Thymus (tissue), 11 donors: ENCODE measurements at regions not wholly inside any gene's neighbourhood (a gene's known extent, or its start where the extent isn't known, plus 50 kb on each side); places are given as distances from the start of the nearest gene placed in this dataset.

Source experiments
- DNase-seq, 9 donors: peaks; one replicate each; pipeline ENCODE4 v3.0.0-alpha.2; 2013; ENCODE audit warnings: low spot score in 9 of 9, low read depth in 6 of 9, missing footprints in 1 of 9
- H3K27ac ChIP-seq, 2 donors: one replicate each; pipeline ENCODE4 v1.5.1; 2013; ENCODE audit warnings: control low read depth in 1 of 2, low read depth in 1 of 2, low read length in 1 of 2, mild to moderate bottlenecking in 1 of 2, moderate library complexity in 1 of 2
- H3K27me3 ChIP-seq, 2 donors: one replicate each; pipeline ENCODE4 v1.5.1; 2013; ENCODE audit warnings: low read length in 1 of 2; ENCODE audit not compliant: control insufficient read depth in 2 of 2, insufficient read depth in 1 of 2
- H3K36me3 ChIP-seq, 2 donors: one replicate each; pipeline ENCODE4 v1.5.1; 2013; ENCODE audit warnings: low read length in 1 of 2, mild to moderate bottlenecking in 1 of 2, moderate library complexity in 1 of 2; ENCODE audit not compliant: control insufficient read depth in 2 of 2, insufficient read depth in 2 of 2
- H3K4me1 ChIP-seq, 2 donors: one replicate each; pipeline ENCODE4 v1.5.1; 2013; ENCODE audit warnings: low read length in 2 of 2; ENCODE audit not compliant: control insufficient read depth in 2 of 2, insufficient read depth in 2 of 2
- H3K4me3 ChIP-seq, 2 donors: one replicate each; pipeline ENCODE4 v1.5.1; 2013; ENCODE audit warnings: low read length in 2 of 2, control low read depth in 1 of 2, mild to moderate bottlenecking in 1 of 2
- H3K9me3 ChIP-seq, 2 donors: one replicate each; pipeline ENCODE4 v1.5.1; 2013; ENCODE audit warnings: low read length in 1 of 2, mild to moderate bottlenecking in 1 of 2; ENCODE audit not compliant: control insufficient read depth in 2 of 2, insufficient read depth in 1 of 2
- WGBS: extraction: QIAGEN DNeasy Blood & Tissue Kit; methylation state at CpG from one replicate; pipeline ENCODE4 v1.1.7; 2013; 5-methylcytosine and 5-hydroxymethylcytosine counted together
- donor health status: healthy.

DNA sequence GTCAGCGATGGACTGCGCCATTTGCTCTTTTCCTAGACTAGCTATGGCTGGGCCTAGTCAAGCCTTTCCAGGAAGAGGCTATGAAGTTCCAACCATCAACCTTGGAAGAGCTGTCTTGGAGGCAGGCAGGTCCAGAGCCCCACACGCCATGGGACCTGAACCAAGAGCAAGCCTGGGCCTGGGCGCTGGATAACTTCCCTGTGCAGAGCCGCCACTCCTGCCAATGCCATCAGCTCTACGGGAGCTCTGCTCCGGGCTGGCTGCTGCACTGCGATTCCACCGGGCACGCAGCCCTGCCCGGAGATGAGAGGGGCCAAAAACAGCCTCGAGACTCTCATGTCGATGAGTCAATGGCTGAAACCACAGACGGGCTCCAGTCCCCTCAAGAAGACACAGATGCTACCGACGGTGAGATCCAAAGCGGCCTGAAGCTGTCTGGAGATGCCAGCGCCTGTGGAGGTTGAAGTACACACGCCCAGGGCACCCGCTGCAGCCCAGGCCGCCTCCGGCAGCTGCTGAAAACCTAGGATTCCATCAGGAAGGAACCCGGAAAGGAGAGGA lies 103.7 kb upstream of the SELENOP start:
- H3K4me1 ChIP-seq: peaks cover 0 to 3% of the 10 kb centered on the region in 2 donors
- no peak for DNase-seq
- 92% methylated on average over 23 of the region's 23 CpGs for WGBS
- H3K27ac ChIP-seq: no peak overlapping the region
- H3K27me3 ChIP-seq: no peaks in the 10 kb centered on the region
- no peaks in the 10 kb centered on the region for H3K36me3 ChIP-seq
- no peaks in the 10 kb centered on the region for H3K9me3 ChIP-seq
- H3K4me3 ChIP-seq: no peak overlapping the region

DNA sequence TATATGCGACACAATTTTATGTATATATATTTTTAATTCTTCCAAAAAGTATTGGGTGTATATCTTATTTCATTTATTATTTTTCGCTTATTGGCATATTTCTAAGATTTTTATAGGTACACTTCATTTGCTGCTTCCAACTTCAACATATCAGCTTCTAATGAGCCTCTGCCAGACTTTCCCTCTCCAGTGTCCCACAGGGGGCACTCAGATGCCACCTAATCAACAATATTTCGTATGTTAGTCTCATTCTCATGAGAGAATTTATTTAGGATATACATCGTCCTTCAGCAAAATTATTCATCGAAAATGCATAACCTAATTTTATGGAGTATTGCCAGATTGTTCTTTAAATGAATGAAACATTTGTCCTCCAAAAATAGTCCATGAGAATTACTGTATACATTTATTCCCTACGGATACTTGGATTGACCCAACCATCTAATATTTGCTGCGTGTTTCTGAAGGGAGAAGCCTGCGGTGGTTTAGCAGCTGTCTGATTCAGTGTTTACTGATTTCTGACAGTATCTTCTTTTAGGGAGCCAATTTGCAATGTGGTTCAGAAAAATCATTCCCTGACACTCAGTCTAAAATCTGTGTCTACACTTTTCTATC lies 100.6 kb upstream of the SELENOP start:
- Histone ChIP-seq H3K4me3 (no peak overlapping the region), H3K27ac (no peak overlapping the region), H3K27me3 (peaks cover 0 to 11% of the 10 kb centered on the region in 2 donors), H3K4me1 (peaks cover 0 to 7% of the 10 kb centered on the region in 2 donors), H3K9me3 (no peaks in the 10 kb centered on the region), H3K36me3 (no peaks in the 10 kb centered on the region)
- peak in 6 of 9 donors; percentile 7 to 63 (median 20) for DNase-seq
- WGBS: 61% methylated on average over 8 of the region's 8 CpGs

DNA sequence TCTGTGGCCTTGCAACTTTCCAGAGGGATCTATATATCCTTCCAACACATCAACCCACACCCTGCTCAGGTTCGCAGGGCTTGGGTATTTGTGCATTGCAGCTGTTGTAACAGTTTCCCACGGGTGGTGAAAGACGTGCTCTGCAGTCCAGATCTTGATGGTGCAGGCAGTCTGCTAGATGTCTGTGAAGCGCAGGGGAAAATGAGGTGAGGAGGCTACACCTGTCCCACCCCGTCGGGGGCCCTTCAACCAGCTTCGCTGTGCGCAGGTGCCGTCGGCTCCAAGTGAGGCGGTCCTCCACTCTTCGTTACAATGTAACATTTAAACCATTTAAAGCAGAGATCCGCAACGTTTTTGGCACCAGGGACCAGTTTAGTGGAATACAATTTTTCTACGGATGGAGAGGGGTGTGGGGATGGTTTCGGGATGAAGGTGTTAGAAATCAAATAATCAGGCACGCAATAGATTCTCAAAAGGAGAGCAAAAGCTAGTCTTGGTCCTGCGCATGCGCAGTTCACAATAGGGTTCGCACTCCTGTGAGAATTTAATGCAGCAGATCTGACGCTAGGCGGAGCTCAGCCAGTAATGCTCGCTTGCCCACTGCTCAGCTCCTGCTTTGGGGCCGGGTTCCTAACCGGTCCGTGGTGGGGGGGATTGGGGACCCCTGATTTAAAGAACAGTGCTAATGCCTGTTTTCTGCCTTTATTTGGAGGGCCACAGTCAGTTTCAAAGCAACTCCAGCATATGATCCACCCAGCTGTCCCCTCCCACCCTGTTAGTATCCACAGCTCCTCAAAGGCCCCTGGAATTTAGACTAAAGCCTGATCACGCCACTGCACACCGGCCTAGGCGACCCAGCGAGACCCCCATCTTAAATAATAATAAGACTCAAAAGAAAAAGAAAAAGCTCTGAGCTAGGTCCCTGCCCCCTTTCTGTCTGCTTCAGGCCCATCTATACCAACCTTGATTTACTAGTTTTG lies 97.1 kb upstream of the SELENOP start:
- peak overlapping the region; percentile 46 to 48 for H3K4me3 ChIP-seq
- peaks cover 0 to 7% of the 10 kb centered on the region in 2 donors for H3K4me1 ChIP-seq
- no peak overlapping the region for H3K27ac ChIP-seq
- peaks cover 0 to 22% of the 10 kb centered on the region in 2 donors for H3K27me3 ChIP-seq
- H3K36me3 ChIP-seq: no peaks in the 10 kb centered on the region
- no peaks in the 10 kb centered on the region for H3K9me3 ChIP-seq
- peak; percentile 77 to 96 (median 94) for DNase-seq
- WGBS: 13% methylated on average over 30 of the region's 30 CpGs

DNA sequence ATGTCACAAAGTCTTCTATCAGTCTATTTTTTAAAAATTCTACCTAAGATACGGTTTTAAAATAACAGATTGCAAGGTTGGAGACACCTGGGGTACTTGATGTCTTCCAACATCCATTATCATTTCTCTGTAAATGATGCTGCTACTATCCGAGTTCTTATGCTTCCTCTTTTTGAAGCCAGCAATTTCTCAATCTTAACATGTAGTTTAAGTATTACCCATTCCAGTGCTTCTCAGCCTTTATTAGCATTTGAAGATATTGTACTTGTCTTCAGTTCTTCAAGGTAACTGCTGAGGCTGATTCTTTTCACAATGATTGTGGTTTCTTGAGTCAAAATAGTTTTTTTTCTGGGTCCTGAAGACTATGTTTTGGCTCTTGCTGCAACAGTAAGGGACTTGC lies 96.4 kb upstream of the SELENOP start:
- 43% methylated on average over 2 of the region's 2 CpGs for WGBS
- Histone ChIP-seq H3K27me3 (peaks cover 0 to 22% of the 10 kb centered on the region in 2 donors), H3K9me3 (no peaks in the 10 kb centered on the region), H3K4me3 (no peak overlapping the region), H3K36me3 (no peaks in the 10 kb centered on the region), H3K4me1 (peaks cover 0 to 7% of the 10 kb centered on the region in 2 donors), H3K27ac (no peak overlapping the region)
- no peak for DNase-seq

DNA sequence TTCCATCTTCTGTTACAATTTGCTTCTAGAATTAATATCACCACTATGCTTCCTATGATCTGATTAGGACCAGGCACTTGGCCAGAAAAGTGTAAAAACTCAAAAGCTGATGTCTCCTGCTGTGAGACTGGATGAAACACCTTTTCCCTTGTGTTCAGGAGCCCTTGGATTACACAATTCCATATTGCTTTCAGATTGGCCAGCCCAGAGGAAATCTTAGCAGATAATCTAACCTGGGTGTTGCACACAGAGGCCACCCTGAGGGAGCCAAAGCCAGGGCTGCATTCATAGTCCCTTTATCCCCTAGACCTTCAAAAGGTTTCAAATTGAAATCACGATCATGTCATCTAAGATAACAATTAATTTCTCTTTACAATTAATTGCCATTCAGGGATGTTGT lies 94.1 kb upstream of the SELENOP start:
- H3K27ac ChIP-seq: no peak overlapping the region
- H3K9me3 ChIP-seq: no peaks in the 10 kb centered on the region
- H3K4me1 ChIP-seq: peaks cover 0 to 4% of the 10 kb centered on the region in 2 donors
- no peak for DNase-seq
- no peak overlapping the region for H3K4me3 ChIP-seq
- peaks cover 0 to 22% of the 10 kb centered on the region in 2 donors for H3K27me3 ChIP-seq
- WGBS: 95% methylated on average over 1 of the region's 1 CpG
- no peaks in the 10 kb centered on the region for H3K36me3 ChIP-seq

DNA sequence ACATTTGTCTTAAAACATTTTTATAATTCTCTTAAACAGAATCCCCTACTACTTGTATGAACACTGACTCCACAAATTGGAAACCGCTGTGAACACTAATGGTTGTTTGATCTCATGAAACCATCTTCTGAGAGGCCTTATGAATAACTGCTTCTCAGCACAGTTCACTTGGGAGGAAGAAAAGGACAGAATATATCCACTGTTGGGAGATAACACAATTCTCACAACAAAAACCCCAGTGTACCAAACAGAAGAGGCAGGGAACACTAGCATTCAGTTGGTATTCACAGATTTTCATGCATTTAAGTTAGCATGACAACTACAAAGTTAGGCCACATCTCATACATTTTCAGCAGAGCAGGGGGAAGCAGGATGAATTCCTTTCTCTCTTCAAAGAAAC lies 89.0 kb upstream of the SELENOP start:
- 99% methylated on average over 1 of the region's 1 CpG for WGBS

DNA sequence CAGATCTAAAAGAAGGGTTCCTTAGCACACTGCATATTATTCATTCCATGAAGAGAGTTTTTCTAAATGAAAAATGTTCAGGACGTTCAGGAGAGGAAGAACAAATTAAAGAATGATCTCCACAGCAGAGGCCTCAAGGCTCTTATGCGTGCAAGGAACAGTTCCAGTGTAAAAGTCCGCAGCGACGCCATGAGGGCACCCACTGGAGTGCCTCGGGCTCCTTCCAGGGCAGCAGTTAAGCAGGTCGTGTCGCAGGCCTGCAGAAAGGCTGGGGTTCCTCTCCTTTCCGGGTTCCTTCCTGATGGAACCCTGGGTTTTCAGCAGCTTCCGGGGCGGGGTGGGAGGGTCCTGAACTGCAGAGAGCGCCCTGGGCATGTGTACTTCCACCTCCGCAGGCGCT lies 87.1 kb upstream of the SELENOP start:
- Histone ChIP-seq H3K4me1 (no peaks in the 10 kb centered on the region), H3K9me3 (peaks cover 0 to 3% of the 10 kb centered on the region in 2 donors), H3K36me3 (no peaks in the 10 kb centered on the region), H3K27me3 (peaks cover 0 to 7% of the 10 kb centered on the region in 2 donors), H3K27ac (no peak overlapping the region), H3K4me3 (no peak overlapping the region)
- no peak for DNase-seq
- WGBS: 92% methylated on average over 14 of the region's 14 CpGs

More for the DNA sequence above, 89.0 kb upstream of the SELENOP start:
- Histone ChIP-seq H3K9me3 (no peaks in the 10 kb centered on the region), H3K27me3 (peaks cover 0 to 4% of the 10 kb centered on the region in 2 donors), H3K4me1 (no peaks in the 10 kb centered on the region), H3K27ac (no peak overlapping the region), H3K36me3 (no peaks in the 10 kb centered on the region), H3K4me3 (no peak overlapping the region)
- DNase-seq: no peak

DNA sequence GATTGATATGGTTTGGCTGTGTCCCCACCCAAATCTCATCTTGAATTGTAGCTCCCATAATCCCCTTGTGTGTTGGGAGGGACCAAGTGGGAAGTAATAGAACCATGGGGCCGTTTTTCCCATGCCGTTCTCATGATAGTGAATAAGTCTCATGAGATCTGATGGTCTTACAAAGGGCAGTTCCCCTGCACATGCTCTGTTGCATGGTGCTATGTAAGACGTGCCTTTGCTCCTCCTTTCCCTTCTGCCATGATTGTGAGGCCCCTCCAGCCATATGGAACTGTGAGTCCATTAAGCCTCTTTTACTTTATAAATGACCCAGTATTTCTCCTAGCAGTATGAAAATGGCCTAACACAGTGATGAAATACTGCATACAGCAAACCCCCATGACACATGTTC lies 84.8 kb upstream of the SELENOP start:
- Histone ChIP-seq H3K36me3 (no peaks in the 10 kb centered on the region), H3K4me3 (no peak overlapping the region), H3K27ac (no peak overlapping the region), H3K9me3 (peaks cover 0 to 3% of the 10 kb centered on the region in 2 donors), H3K27me3 (peaks cover 0 to 10% of the 10 kb centered on the region in 2 donors), H3K4me1 (no peaks in the 10 kb centered on the region)
- 75% methylated on average over 3 of the region's 3 CpGs for WGBS
- DNase-seq: no peak

DNA sequence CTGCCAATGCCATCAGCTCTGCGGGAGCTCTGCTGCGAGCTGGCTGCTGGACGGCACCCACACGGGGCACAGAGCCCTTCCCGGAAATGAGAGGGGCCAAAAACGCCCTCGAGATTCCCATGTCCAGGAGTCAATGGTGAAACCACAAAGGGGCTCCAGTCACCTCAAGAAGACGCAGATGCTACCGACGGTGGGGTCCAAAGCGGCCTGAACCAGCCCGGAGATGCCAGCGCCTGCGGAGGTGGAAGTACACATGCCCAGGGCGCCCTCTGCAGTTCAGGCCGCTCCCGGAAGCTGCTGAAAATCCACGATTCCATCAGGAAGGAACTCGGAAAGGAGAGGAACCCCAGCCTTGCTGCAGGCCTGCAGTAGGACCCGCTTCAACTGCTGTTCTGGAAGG lies 82.4 kb upstream of the SELENOP start:
- Histone ChIP-seq H3K4me1 (no peaks in the 10 kb centered on the region), H3K27me3 (peaks cover 0 to 10% of the 10 kb centered on the region in 2 donors), H3K36me3 (no peaks in the 10 kb centered on the region), H3K9me3 (peaks cover 0 to 3% of the 10 kb centered on the region in 2 donors), H3K27ac (no peak overlapping the region), H3K4me3 (no peak overlapping the region)
- no peak for DNase-seq
- WGBS: 82% methylated on average over 20 of the region's 20 CpGs
